ENCODE measurements at regions not wholly inside any gene's neighbourhood (a gene's known extent, or its start where the extent isn't known, plus 50 kb on each side); places are given as distances from the start of the nearest gene placed in this dataset.

DNA sequence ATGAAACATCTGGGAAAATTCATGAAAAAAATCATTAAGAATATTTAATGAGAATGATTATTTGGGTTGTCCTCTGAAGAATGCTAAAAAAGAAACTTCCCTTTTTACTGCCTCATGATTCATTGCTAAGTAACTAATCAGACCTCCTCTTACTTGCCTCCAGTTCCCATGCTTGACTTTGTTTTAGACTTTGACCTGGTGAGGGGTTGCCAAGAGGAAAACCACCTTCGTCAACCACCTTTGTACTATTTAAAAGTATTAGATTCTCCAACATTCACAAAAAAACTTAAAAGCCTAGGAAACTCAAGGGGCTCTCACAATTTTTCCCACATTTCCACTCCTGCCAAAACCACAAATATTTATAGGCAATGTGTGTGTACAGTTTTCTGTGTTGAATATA, 115.2 kb upstream of the ST8SIA4 start:
- Histone ChIP-seq H2AK5ac (ENCODE audit: low read depth, low read length) (no peak overlapping the region), H3K4me3 (ENCODE audit: extremely low read depth in 1 of 4, insufficient read depth in 2 of 4, low read depth in 3 of 4, low read length in 4 of 4) (no peak overlapping the region), H3K4me2 (ENCODE audit: insufficient read depth in 1 of 2, low read depth in 2 of 2, low read length in 2 of 2) (no peak overlapping the region), H3K36me3 (ENCODE audit: control insufficient read depth in 2 of 4, insufficient read depth in 4 of 4, low read length in 3 of 4) (no peaks in the 10 kb centered on the region), H2BK12ac (ENCODE audit: low read depth, low read length) (no peak overlapping the region), H3K23ac (ENCODE audit: insufficient read length) (no peak overlapping the region), H3K4ac (replicated peaks; ENCODE audit: insufficient read length, low read depth, low read length) (no peak overlapping the region), H4K20me1 (replicated peaks in 1 of 2; ENCODE audit: control insufficient read depth in 1 of 2, insufficient read depth in 2 of 2, low read length in 2 of 2) (no peaks in the 10 kb centered on the region), H4K5ac (ENCODE audit: insufficient read length, low read depth, low read length) (no peak overlapping the region), H3K9ac (replicated peaks in 1 of 4; ENCODE audit: extremely low read depth in 1 of 4, low read depth in 3 of 4, low read length in 3 of 4) (no peak overlapping the region), H2AFZ (ENCODE audit: low read length) (no peak overlapping the region; the same call in 1 of the 2 replicates), H3K14ac (ENCODE audit: insufficient read length) (no peak overlapping the region), H2BK20ac (ENCODE audit: low read length) (no peak overlapping the region), H3K27me3 (replicated peaks in 1 of 4; ENCODE audit: control insufficient read depth in 3 of 4, extremely low read depth in 1 of 4, insufficient read depth in 3 of 4, low read length in 3 of 4) (no peaks in the 10 kb centered on the region), H3K18ac (ENCODE audit: extremely low read depth, low read length) (no peak overlapping the region), H2BK15ac (ENCODE audit: low read length) (no peak overlapping the region), H3K4me1 (replicated peaks in 1 of 4; ENCODE audit: control insufficient read depth in 3 of 4, insufficient read depth in 4 of 4, low read length in 3 of 4) (no peaks in the 10 kb centered on the region), H4K8ac (ENCODE audit: extremely low read depth, insufficient read depth, low read length) (no peak overlapping the region), H3K27ac (ENCODE audit: low read depth, low read length) (no peak overlapping the region), H4K91ac (replicated peaks; ENCODE audit: insufficient read length, low read length) (no peak overlapping the region), H3K9me3 (ENCODE audit: insufficient read depth in 2 of 2, low read depth in 1 of 2, low read length in 1 of 2) (no peaks in the 10 kb centered on the region), H3K23me2 (ENCODE audit: low read depth, low read length) (no peaks in the 10 kb centered on the region; the same call in 1 of the 2 replicates), H3K56ac (replicated peaks; ENCODE audit: insufficient read length, low read depth, low read length) (no peak overlapping the region), H2BK120ac (replicated peaks; ENCODE audit: low read depth, low read length) (no peak overlapping the region), H3K79me1 (ENCODE audit: low read depth, low read length) (no peaks in the 10 kb centered on the region), H3K79me2 (ENCODE audit: control insufficient read depth in 1 of 2, insufficient read depth in 2 of 2, low read length in 2 of 2) (no peaks in the 10 kb centered on the region), H2BK5ac (ENCODE audit: low read depth, low read length) (no peak overlapping the region)
- ChIA-PET CTCF (ENCODE audit: partially characterized antibody) (interaction anchor here (1.2 kb wide), 1 partner anchor 9 kb away, joined by 3 read pairs; no protein-coding TSS in a partner anchor), POLR2A (ENCODE audit: partially characterized antibody) (no interaction called here)
- 88% methylated on average over 1 of the region's 1 CpG; no CpG with 5 or more reads in 1 of the 2 experiments for WGBS, 2 experiments (ENCODE audit: extremely low coverage in 1 of 2, insufficient coverage in 1 of 2, insufficient read length in 1 of 2, insufficient replicate concordance in 2 of 2, low coverage in 1 of 2, low lambda C conversion rate in 2 of 2, missing lambda C conversion rate in 1 of 2)
- DNase-seq (ENCODE audit: low read depth in 1 of 2, low spot score in 2 of 2): no peak
- no peak for FAIRE-seq
- no peak for TF ChIP-seq BACH1 (IDR thresholded peaks at IDR 0.05; ENCODE audit: low read length)
- TF ChIP-seq, protein P1, sequence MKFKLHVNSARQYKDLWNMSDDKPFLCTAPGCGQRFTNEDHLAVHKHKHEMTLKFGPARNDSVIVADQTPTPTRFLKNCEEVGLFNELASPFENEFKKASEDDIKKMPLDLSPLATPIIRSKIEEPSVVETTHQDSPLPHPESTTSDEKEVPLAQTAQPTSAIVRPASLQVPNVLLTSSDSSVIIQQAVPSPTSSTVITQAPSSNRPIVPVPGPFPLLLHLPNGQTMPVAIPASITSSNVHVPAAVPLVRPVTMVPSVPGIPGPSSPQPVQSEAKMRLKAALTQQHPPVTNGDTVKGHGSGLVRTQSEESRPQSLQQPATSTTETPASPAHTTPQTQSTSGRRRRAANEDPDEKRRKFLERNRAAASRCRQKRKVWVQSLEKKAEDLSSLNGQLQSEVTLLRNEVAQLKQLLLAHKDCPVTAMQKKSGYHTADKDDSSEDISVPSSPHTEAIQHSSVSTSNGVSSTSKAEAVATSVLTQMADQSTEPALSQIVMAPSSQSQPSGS (IDR thresholded peaks at IDR 0.05; ENCODE audit: low read length): no peak

Data from H1 (cell line).